Transverse colon (tissue), 3 donors: ENCODE measurements at regions not wholly inside any gene's neighbourhood (a gene's known extent, or its start where the extent isn't known, plus 50 kb on each side); places are given as distances from the start of the nearest gene placed in this dataset.

Experiments used
- CTCF ChIP-seq, 5 experiments: fragments of 200-600 bp in 3 of 5; fragments of 450-650 bp in 2 of 5; sonication (generic) in 3 of 5; IDR thresholded peaks; 1 replicate in 2 of 5; 2 replicates in 3 of 5; pipeline ENCODE4 v1.5.1; 2016 to 2017; ENCODE audit warnings: antibody characterized with exemption in 5 of 5, inconsistent platforms in 3 of 5, mild to moderate bottlenecking in 2 of 5, moderate library complexity in 1 of 5
- EP300 ChIP-seq: sonication (generic); formaldehyde crosslinking; IDR thresholded peaks from one replicate; pipeline ENCODE4 v1.6.1; 2017; ENCODE audit warnings: antibody characterized with exemption, low read depth
- POLR2A ChIP-seq: fragments of 450-650 bp; IDR thresholded peaks from one replicate; pipeline ENCODE4 v1.6.1; 2016; ENCODE audit warnings: antibody characterized with exemption, mild to moderate bottlenecking, moderate library complexity

DNA sequence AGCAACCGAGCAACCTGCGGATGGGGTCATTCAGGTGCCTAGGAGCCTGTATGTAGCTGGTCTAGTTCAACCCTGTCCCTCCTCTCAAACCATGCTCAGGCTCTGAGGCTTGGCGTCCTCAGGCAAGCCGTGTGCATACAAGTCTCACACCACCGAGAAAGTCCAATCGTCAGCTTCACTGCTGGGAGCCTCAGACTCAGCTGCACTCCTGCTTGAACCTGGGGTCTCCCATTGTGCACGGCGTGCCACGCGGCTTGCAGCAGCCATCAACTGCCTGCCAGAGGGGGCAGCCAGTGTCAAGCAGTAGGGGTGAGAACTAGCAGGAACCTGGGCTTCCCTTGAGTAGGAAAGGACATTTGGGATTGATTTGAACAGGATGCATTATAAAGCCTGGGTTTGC is 1064.6 kb downstream of the BCL11B start:
- no peak for TF ChIP-seq CTCF (IDR thresholded peaks at IDR 0.05)
- no peak for TF ChIP-seq EP300
- TF ChIP-seq POLR2A, result no peak
